ENCODE measurements at regions not wholly inside any gene's neighbourhood (a gene's known extent, or its start where the extent isn't known, plus 50 kb on each side); places are given as distances from the start of the nearest gene placed in this dataset.

DNA sequence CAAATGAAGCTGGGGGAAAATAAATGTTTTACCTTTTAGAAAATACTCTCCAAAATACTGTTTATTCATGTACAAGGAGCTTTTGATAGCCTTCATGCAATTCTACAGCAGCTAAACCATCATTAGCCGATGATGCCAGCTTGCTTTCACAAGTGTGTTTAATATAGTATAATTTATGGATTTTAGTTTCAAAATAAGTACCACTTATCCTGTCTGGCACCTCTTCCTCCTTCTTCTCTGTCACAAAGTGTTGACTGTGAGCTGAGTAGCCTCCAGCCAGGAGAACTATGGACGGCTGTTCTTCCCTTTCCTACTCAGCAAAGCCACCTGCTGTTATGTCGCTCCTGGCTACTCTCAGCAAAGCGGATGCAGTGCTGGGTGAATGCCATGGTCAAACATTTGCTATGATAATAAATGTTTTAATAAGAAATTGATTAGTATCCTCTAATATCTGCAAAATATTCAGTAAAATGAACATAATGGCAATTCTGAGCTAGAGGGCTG, 238.2 kb downstream of the LIG4 start:
- no peaks in the 10 kb centered on the region for H3K27me3 Mint-ChIP-seq
- H3K9me3 Mint-ChIP-seq, result peaks cover 3% of the 10 kb centered on the region
- POLR2A ChIA-PET, result no interaction called here
- H3K27ac Mint-ChIP-seq, result no peak overlapping the region
- DNase-seq, result no peak
- no peaks in the 10 kb centered on the region for H3K4me1 Mint-ChIP-seq (ENCODE audit: low read depth)
- no peak overlapping the region for H3K27ac ChIP-seq (ENCODE audit: low read depth in 1 of 2, low read length in 2 of 2)
- no peak for ATAC-seq (ENCODE audit: poor library complexity)
- CTCF ChIA-PET, result no interaction called here
- H3K27me3 ChIP-seq (ENCODE audit: control insufficient read depth in 1 of 2, insufficient read depth in 2 of 2, low read length in 2 of 2), result no peaks in the 10 kb centered on the region
- H3K4me3 ChIP-seq (ENCODE audit: low read length), result no peak overlapping the region
- intact Hi-C loops (cut with DNase I, micrococcal nuclease), result no loop called here
- H3K36me3 Mint-ChIP-seq (ENCODE audit: low read depth), result no peaks in the 10 kb centered on the region
- no peaks in the 10 kb centered on the region for H3K4me1 ChIP-seq (ENCODE audit: insufficient read depth, low read length)
- H3K9me3 ChIP-seq (ENCODE audit: control insufficient read depth in 1 of 2, insufficient read depth in 1 of 2, low read length in 2 of 2), result no peaks in the 10 kb centered on the region
- no peaks in the 10 kb centered on the region for H3K36me3 ChIP-seq (ENCODE audit: insufficient read depth, low read length)
- no peak overlapping the region for H3K4me3 Mint-ChIP-seq
- TF ChIP-seq, protein P1, sequence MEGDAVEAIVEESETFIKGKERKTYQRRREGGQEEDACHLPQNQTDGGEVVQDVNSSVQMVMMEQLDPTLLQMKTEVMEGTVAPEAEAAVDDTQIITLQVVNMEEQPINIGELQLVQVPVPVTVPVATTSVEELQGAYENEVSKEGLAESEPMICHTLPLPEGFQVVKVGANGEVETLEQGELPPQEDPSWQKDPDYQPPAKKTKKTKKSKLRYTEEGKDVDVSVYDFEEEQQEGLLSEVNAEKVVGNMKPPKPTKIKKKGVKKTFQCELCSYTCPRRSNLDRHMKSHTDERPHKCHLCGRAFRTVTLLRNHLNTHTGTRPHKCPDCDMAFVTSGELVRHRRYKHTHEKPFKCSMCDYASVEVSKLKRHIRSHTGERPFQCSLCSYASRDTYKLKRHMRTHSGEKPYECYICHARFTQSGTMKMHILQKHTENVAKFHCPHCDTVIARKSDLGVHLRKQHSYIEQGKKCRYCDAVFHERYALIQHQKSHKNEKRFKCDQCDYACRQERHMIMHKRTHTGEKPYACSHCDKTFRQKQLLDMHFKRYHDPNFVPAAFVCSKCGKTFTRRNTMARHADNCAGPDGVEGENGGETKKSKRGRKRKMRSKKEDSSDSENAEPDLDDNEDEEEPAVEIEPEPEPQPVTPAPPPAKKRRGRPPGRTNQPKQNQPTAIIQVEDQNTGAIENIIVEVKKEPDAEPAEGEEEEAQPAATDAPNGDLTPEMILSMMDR (IDR thresholded peaks at IDR 0.05), result no peak

DNA sequence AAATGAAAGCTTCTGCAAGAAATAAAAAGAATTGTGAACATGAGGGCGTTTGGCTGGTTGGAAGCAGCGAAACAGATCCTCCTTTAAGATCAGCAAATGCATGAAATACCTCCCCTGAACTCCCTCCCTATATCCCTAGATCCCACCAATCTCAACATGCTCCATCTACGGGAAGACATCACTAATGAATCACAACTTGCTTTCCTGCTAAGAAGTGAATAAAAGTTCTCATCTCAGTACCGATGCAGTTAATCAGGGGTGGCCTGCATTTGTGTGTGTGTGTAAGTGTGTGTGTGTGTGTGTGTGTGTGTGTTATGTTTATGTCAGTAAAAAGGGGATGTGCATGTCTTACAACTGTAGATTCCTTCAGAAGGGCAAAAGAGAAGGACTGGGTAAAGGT, 238.7 kb downstream of the LIG4 start:
- no peaks in the 10 kb centered on the region for H3K4me1 ChIP-seq (ENCODE audit: insufficient read depth, low read length)
- TF ChIP-seq, protein P1 (IDR thresholded peaks at IDR 0.05), result no peak
- no peaks in the 10 kb centered on the region for H3K36me3 Mint-ChIP-seq (ENCODE audit: low read depth)
- H3K36me3 ChIP-seq (ENCODE audit: insufficient read depth, low read length), result no peaks in the 10 kb centered on the region
- no peak overlapping the region for H3K4me3 Mint-ChIP-seq
- CTCF ChIA-PET, result no interaction called here
- no peak for DNase-seq
- no peak overlapping the region for H3K27ac ChIP-seq (ENCODE audit: low read depth in 1 of 2, low read length in 2 of 2)
- H3K4me3 ChIP-seq (ENCODE audit: low read length), result no peak overlapping the region
- H3K27ac Mint-ChIP-seq, result no peak overlapping the region
- POLR2A ChIA-PET, result no interaction called here
- no peaks in the 10 kb centered on the region for H3K9me3 ChIP-seq (ENCODE audit: control insufficient read depth in 1 of 2, insufficient read depth in 1 of 2, low read length in 2 of 2)
- H3K27me3 Mint-ChIP-seq, result no peaks in the 10 kb centered on the region
- H3K9me3 Mint-ChIP-seq, result peaks cover 1% of the 10 kb centered on the region
- intact Hi-C loops (cut with DNase I, micrococcal nuclease), result no loop called here
- H3K4me1 Mint-ChIP-seq (ENCODE audit: low read depth), result no peaks in the 10 kb centered on the region
- no peaks in the 10 kb centered on the region for H3K27me3 ChIP-seq (ENCODE audit: control insufficient read depth in 1 of 2, insufficient read depth in 2 of 2, low read length in 2 of 2)
- no peak for ATAC-seq (ENCODE audit: poor library complexity)

DNA sequence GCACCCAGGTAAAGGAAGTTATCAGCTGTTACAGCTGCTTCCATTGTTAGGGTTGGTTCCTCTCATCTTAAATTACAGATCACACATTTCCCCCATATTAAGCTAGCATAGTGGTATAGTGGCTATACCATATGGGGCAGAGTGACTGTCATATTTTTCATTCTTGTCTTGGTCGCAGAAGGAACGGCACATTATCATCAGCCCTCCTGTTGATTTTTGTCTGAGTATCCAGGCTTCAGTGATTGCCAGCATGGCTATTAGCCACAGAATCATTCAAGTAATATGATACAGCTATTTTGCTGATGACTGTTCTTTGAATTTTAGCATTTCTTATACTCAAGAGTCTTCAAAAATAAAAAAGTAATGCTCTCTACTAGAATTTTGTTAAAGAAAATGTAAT, 240.9 kb downstream of the LIG4 start:
- H3K9me3 Mint-ChIP-seq, result no peaks in the 10 kb centered on the region
- POLR2A ChIA-PET, result no interaction called here
- CTCF ChIA-PET, result no interaction called here
- no peak overlapping the region for H3K4me3 ChIP-seq (ENCODE audit: low read length)
- H3K27ac Mint-ChIP-seq, result no peak overlapping the region
- H3K4me1 ChIP-seq (ENCODE audit: insufficient read depth, low read length), result no peaks in the 10 kb centered on the region
- H3K9me3 ChIP-seq (ENCODE audit: control insufficient read depth in 1 of 2, insufficient read depth in 1 of 2, low read length in 2 of 2), result no peaks in the 10 kb centered on the region
- TF ChIP-seq, protein P1 (IDR thresholded peaks at IDR 0.05), result no peak
- no peak overlapping the region for H3K27ac ChIP-seq (ENCODE audit: low read depth in 1 of 2, low read length in 2 of 2)
- H3K36me3 Mint-ChIP-seq (ENCODE audit: low read depth), result no peaks in the 10 kb centered on the region
- H3K27me3 ChIP-seq (ENCODE audit: control insufficient read depth in 1 of 2, insufficient read depth in 2 of 2, low read length in 2 of 2), result no peaks in the 10 kb centered on the region
- H3K27me3 Mint-ChIP-seq, result no peaks in the 10 kb centered on the region
- intact Hi-C loops (cut with DNase I, micrococcal nuclease), result no loop called here
- H3K36me3 ChIP-seq (ENCODE audit: insufficient read depth, low read length), result no peaks in the 10 kb centered on the region
- H3K4me3 Mint-ChIP-seq, result no peak overlapping the region
- ATAC-seq (ENCODE audit: poor library complexity), result no peak
- H3K4me1 Mint-ChIP-seq (ENCODE audit: low read depth), result no peaks in the 10 kb centered on the region
- DNase-seq, result no peak

Measured in CD4-positive, alpha-beta T cell (primary cell).